ENCODE measurements at regions not wholly inside any gene's neighbourhood (a gene's known extent, or its start where the extent isn't known, plus 50 kb on each side); places are given as distances from the start of the nearest gene placed in this dataset.
"Not testable (repeated sequence)": the region's sequence is repeated elsewhere in the genome, so short reads cannot be mapped to it uniquely, and the experiment has no call there.

DNA sequence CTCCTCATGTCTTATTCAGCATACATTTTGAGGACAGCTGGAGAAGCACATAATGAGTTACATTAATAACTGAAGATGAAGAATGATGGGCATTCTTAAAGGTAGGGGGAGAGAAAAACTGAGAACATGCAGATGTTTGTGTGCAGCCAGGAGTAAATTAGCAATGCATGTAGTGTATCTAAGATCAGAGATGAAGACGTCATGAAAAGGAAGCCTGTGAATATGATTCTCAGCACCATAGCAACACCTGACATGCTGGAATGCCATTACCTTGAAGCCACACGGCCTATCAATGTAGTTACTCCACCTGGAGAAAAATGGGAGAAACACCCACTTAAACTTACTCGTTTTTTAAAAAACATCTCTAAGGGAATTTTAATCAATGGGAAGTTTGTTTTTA, 607.1 kb downstream of the PTPRC start:
- DNase-seq = no peak

DNA sequence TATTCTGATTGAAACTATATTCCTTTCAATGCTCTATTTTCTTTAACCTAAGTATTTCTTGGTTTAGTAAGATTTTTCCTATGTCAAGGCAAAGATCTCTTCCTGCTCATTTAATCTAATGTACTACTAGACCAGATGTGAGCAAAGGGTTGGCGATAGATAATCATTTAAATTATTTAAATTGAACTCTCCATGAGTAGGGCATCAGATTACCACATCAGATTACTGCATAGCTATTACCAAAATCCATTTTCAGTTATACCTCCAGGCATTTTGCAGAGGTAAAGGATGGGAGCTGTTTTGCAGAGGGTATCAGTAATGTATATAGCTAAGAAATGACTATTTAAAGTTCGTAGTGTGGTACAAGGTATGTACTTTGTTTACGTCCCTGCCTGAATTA, 607.9 kb downstream of the PTPRC start:
- no peak for DNase-seq

DNA sequence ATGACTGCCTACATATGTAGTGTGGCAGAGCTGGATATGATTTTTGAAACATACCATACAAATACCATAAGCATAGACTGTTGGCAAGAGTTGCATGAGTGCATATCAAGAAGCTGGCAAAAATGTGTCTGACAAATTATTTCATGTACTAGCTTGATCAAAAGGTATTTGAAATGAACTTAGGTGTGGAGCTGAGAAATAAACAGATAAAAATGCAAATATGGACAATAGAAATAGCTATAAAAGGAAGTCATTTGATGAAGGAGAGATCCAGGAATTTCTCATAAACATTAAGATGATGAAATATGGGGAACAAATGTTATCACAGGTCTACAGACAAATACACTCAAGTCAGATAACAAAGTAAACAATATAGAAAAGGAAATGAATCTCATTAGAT, 609.1 kb downstream of the PTPRC start:
- DNase-seq = no peak

DNA sequence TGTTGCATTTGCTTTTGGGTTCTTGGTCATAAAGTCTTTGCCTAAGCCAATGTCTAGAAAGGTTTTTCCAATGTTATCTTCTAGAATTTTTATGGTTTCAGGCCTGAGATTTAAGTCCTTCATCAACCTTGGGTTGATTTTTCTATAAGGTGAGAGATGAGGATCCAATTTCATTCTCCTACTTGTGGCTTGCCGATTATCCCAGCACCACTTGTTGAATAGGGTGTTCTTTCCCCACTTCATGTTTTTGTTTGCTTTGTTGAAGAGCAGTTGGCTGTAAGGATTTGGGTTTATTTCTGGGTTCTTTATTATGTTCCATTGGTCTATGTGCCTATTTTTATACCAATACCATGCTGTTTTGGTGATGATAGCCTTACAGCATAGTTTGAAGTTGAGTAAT, 615.2 kb downstream of the PTPRC start:
- DNase-seq = not testable (repeated sequence)

DNA sequence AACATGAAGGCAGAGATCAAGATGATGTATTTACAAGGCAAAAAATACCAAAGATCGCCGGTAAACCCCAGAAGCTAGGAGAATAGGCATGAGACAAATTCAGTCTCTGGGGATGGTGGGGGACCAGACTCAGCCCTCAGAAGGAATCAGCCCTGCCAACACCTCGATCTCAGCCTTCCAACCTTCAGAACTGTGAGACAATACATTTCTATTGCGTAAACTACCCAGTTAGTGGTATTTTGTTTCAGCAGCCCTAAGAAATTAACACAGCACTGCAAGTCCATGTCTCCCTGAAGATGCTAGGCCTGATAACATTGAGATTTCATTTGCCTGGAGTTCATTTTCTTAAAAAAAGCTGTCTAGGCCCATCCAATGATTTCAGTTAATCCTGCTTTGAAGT, 622.5 kb downstream of the PTPRC start:
- no peak for DNase-seq

DNA sequence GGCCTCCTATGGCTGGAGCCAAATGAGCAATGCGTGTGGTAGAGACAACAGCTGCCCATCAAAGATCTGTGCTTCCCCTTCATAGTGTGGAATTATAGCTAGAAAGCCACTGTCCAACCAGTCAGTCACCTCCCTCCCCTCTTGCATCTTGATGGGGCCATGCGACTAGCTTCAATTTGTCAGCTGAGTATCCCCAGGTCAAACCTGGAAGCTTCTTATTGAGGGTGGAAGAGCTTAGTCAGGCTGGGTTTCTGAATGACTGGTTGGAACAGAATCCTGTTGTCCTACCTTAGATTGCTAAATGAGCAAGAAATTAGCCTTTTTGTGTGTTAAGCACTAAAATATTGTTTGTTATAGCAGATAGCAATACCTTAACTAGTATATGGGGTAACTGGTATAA, 625.4 kb downstream of the PTPRC start:
- no peak for DNase-seq

DNA sequence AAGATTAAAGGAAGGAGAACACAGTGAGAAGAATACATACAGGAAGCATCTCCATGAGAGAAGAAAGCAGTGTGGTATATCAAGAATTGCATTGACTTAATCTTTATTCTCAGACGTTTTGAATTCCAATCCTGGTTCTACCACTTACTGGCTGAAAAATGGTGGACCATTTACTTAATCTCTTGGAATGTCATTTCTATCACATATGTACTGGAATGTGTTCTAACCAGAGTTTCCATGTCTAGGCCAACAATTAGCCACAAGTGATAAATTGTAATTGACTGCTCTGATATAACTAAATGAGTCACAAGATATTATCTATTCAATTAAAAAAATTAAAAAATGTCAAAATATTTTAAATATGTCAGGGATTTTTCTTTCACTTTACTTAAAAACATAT, 626.1 kb downstream of the PTPRC start:
- no peak for DNase-seq

DNA sequence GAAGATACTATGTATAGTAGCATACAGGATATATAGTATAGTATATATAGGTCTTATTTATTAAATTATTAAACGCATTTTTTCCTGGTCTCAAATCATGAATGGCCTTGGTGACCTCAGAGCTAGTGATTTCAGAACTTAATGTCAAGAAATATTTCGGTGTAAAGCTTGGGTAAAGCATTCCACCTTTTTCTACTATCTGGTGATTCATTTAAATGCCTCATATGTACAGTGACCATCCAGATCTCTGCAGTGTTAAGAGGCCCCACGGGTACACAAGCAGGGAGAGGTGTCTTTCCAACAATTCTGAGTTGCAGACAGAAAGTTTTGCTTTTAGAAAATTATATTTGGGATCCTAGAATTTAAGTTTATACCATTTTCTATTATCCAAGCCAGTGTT, 626.5 kb downstream of the PTPRC start:
- DNase-seq = no peak

DNA sequence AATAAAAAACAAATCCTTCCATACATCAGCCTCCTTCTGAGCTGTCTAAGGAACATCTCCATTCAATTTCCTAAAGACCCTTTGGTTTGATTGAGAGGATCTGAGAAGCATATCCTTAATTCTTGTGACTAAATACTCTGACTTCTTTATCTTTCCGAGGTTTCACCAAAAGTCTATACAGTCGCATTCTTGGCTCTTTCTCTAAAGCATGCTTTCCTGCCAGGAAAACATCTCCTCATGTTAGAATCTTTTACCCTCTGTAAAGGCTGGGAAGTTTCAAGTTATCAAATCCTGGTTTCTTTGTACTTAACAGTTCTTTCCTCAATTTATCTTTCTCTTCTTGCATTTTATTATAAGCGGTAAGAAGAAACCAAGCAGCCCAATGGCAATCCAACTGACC, 630.4 kb downstream of the PTPRC start:
- DNase-seq = no peak

DNA sequence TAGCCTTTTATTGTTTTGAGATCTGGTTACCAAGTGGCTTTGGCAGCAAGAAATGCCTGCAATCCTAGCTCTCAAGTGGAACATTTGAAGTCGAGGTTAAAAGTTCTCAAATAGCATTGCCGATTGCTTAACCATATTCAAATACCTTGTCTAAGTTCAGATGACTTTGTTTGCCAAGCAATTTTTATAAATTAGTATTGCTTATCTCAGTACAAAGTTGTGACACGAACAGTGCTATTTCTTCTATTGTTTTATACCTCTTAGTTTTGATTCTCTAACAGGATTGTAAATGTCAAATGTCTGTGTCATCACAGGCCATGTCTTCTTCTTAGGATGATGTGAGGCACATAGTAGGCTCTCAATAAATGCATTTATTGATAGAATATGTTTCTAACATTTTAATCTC, 633.3 kb downstream of the PTPRC start:
- no peak for DNase-seq

DNA sequence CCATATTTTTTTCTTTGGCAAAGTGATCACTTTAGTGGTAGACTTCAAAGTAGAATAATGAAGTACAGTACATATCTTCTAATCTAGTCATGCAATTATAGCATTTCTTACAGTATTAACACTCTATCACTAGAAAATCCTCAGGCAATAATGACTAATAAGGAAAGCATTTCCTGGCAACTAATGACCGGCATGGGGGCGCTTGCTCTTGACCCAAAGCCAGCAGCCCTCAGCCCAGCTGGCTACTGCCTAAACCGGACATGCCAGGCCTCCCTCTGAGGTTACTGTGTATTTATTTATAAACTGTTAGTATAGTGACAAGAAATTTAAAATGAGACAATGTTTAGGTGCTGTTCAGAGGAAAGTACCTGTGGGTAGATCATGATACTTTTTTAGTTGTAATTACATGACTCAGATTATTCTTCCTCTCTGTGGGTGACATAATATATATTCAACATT, 633.8 kb downstream of the PTPRC start:
- DNase-seq = no peak

DNA sequence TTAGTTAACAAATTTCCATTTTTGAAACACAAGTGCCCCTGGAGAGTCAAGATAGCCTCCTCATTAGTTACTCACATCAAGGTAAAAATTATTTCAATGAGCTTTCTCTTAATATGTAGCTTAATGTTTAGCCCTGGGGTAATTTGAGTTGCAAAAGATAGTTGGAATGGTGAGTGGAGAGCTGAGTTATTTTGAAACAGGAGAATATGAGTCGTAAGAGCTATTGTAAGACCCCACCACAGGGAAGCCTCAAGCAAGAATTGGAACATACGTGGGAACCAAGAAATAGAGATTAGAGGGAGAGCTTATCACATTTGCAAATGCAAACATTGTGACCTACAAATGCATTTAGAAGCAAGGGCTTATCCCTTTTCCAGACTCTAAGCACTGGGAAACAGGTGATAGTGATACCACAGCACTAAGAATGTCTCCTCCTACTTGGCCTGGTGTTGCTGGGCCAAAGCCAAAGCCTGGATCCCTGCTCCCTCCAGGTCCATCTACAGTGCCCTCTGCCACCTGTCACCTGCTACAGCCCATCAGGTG, 635.1 kb downstream of the PTPRC start:
- no peak for DNase-seq

DNA sequence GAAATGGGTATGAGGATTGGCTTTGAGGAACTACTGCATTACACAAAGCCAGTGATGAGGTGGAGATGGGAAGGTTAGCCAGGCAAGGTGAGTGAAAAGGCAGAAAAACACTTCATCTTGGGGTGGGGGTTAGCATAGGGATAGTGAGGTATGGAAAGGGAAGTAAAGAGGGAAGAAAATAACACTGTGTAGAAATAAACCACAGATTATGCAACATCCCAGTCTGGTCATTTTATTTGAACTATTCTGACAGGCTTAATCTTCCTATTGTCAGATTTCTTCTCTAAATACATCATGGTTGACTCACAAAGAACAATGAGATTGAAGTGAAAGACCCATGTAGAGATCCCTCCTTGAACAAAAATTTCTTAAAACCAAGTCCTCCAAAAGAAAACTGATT, 640.2 kb downstream of the PTPRC start:
- no peak for DNase-seq

DNA sequence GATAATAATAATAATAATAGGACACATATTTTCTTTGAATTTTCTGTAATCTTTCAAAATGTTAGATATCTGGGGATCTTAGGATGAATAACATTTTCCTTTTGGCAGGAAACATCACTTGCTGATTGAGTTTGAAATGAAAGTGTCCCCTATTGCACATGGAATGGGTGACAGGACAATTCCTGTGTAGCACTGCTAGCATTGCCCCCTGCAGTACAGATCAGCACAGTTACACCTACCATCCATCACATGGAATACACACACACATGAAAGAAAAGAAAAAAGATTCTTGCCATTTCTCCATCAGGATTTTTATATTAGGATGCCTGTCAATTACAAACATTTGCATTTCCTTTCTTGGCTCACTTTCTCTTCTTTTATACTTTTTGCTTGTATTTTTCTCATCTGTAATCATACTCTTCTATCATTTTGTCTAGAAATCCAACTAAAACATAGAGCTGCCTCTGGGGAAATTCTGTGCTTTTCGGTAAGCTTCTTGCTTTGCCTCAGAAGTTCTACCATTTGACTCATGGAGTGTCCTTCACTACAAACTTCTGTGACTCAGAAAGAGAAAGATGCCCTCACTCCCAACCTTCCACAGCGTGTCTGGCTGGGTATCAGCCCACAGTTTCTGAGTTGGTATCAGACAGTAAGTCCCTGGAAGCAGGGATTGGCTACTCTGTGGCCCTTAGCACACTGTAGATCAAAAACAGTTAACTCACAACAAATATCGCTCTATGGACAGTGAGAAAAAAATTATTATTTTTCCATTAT, 641.2 kb downstream of the PTPRC start:
- no peak for DNase-seq

DNA sequence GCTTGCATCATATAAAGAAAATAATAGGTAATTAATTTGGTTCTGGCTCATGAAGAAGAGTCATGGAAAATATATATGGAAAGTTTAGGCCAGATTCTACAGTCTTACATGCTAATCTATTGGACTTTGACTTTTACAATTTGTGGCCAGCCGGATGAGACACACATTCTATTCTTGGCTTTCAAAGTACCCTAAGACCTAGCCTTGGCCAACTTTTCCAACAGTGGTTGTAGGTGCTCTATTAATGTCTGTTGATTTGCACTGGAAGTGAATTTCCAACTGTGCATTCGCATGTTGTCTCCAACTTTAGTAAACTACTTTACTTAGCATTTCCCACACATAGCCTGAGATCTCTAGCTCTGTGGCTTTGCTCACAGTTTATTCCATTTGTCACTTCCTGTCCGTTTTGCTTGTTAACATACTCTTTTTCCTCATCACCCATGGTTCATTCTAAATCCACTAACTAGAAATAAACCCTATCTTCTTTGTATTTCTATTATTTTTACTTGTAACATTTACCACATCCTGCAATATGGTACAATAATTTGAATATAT, 644.0 kb downstream of the PTPRC start:
- no peak for DNase-seq

DNA sequence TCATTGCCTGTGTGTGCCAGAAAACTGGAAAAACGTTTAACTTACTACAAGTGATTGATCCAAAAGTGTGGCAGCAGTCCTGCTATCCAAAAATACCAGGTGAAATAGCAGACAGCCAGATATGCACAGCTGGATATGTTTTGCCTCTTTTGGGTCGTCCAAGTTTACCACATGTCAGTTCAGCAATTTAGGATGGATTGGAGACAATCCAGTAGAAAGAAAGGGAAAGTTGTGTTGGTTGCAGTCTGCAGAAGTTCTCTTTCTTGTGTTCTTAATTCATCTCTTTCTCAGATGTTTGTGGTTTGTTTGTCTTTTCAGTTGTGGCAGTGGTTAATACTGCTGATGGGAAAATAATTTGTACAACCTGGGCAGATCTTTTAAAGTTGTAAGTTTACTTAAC, 645.0 kb downstream of the PTPRC start:
- DNase-seq = no peak

DNA sequence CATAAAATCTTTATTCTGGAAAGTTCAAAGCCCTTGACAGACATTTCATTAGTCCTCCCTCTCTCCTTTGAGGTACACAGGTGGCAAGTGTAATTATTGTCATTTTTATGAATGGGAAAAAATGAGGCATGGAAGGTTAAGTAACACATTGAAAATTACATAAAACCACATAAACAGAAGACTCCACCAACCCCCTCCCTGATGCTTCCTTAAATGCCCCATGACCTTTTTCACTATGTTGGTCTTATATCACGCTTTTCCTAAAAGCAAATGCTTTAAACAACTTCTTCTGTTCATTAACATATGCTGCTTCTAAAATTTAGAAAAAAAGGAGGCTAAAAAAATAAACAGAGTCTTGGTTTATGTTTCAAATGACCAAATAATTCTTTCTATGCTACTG, 648.4 kb downstream of the PTPRC start:
- no peak for DNase-seq

DNA sequence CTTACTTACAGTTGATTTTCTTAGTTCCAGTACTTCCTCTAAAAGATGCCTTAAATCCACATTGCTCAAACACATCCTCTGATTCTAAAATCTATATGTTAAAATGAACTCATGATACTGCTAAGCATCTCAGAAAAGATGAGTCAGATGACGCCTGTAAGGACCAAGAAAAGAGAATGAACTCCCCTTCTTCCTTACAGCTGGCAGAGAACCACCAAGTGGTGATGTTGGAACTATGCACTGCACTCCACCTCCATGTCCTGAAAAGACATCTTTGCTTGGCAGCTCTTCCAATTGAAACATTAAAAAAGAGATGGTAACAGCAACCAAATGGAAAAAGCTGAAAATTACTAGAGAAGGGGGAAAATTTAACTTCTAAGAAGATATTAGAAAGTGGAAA, 648.8 kb downstream of the PTPRC start:
- no peak for DNase-seq

DNA sequence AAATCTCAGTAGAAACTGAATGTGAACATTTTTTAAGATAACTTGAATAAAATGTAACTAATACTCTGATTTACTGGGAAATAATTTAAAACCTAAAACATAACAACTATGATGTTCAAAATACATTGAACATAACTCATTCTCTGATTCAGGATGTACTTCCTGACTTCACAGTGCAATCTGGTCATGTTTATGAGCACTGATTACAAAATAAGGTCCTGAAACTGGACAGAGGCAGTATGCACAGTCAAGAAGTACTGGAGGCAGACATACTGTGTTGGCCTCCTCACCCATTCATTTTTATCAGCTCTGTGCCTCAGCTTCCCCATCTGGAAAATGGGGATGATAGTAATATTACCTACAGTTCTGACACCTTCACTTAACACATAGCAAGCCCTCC, 651.3 kb downstream of the PTPRC start:
- DNase-seq = no peak

DNA sequence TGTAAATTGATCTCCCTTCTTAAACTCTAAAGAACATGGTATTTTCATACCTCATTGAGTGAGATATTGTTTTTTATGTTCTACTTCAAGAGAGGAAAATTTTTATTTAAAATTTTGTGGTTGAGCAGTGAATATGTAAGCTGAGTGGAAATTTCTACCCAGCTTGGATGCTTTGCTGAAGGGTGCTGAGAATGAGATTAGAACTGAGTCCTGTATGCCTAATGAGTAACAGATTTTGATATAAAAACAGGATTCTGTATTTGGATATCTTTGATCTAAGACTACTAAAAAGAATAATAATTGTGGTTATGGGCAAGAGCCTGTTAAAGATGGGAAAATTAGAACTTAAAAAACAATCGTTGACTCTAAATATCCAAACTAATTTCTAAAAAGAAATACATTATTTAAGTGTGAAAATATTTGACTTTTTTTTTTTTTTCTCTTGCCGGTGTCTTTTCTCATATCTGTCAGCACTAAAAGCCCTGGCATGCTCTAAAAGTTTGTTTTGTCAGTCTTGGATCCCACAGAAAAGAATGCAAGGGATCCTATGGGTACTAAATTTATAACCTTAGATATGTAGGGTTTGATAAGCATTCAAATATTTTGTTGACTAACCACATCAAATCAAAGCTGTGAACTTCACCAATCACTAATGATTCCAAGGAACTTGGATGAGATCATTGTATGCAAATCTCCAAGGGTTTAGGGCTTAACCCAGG, 652.3 kb downstream of the PTPRC start:
- no peak for DNase-seq

DNA sequence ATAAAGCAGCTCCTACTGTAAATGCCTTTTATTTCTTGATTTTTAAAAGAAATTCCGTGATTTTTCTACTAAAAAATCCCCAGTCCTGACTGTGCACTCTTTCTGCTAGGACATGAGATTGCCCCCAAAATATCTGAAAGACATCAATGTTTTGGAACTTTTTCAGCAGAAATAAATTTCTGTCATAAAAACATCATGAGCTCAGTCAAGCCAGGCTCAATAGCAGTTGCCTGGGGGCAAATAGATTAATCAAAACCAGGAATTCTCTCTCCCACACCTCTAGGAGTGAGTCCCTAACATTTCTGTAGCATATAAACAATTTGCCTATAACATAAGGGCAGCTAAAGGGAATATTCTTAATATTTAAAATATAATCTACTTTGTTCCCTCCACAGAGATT, 654.1 kb downstream of the PTPRC start:
- no peak for DNase-seq

DNA sequence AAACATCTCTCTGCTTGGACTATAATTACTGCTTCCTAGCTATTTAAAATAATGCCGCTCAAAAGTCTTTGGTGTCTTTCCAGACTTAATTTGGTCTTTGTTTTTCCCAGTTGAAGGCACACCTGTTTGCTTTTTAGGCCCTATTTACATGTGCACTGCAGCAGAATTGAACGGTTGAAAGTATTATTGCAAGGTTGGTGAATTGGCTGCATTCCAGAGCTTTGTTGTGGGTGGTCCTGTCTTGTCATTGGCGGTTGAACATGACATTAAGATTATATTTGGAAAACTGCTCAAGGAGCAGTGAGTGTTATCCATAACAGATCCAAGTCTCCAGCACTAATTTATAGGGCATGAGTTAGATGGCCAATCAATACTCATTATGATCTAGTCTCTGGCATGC, 656.3 kb downstream of the PTPRC start:
- DNase-seq = no peak

DNA sequence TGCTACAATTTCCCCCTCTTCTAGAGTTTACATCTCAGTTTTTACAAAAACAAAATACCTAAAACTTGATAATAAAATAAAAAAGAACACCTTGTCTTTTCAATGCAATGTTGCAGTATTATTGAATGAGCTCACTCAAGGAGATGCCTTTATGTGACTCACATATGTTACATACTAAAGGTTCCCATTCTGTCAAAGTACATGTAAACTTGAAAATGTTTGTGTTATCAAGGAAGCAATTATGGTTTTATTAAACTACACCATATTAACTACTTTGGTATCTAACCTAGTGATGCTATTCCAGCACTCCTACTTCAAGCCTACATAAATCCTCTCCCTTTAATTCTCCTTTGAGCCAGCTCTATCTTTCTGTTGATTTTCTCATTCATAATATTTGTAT, 658.3 kb downstream of the PTPRC start:
- no peak for DNase-seq

DNA sequence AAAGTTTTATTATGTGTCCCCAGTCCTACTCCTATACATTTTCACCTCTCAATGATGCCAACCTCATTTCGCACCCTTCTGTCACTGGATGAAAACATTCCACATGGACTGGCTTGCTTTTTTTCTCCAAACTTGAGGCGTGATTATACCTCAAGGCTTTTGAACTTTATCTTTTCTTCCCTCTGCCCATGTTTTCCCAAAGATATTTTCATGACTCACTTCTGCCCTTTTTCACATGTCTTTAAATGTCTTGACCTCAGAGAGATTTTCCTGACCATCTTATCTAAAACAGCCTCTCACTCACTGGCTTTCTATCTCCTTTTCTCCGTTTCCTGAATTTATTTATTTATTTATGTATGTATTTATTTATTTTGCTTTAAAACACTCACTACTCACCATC, 659.0 kb downstream of the PTPRC start:
- DNase-seq = no peak
